ENCODE measurements at regions not wholly inside any gene's neighbourhood (a gene's known extent, or its start where the extent isn't known, plus 50 kb on each side); places are given as distances from the start of the nearest gene placed in this dataset.
"Not testable (repeated sequence)": the region's sequence is repeated elsewhere in the genome, so short reads cannot be mapped to it uniquely, and the experiment has no call there.

GRCh38 chr10:52597189-52597863, 175.3 kb downstream of the MBL2 start:
- in situ Hi-C loops (cut with MboI; ENCODE audit: low sequenced_read_pairs, unreplicated experiment): no loop called here
- TF ChIP-seq CTCF (IDR thresholded peaks at IDR 0.05; ENCODE audit: borderline replicate concordance, control extremely low read depth, extremely low read depth, insufficient read depth, missing control alignments): no peak
- DNase-seq (ENCODE audit: low spot score): no peak

- no peak for DNase-seq (ENCODE audit: low spot score)
- in situ Hi-C loops (cut with MboI; ENCODE audit: low sequenced_read_pairs, unreplicated experiment): no loop called here
- no peak for TF ChIP-seq CTCF (IDR thresholded peaks at IDR 0.05; ENCODE audit: borderline replicate concordance, control extremely low read depth, extremely low read depth, insufficient read depth, missing control alignments)
Observed at GRCh38 chr10:52598936-52599335, 173.6 kb downstream of the MBL2 start.

DNA sequence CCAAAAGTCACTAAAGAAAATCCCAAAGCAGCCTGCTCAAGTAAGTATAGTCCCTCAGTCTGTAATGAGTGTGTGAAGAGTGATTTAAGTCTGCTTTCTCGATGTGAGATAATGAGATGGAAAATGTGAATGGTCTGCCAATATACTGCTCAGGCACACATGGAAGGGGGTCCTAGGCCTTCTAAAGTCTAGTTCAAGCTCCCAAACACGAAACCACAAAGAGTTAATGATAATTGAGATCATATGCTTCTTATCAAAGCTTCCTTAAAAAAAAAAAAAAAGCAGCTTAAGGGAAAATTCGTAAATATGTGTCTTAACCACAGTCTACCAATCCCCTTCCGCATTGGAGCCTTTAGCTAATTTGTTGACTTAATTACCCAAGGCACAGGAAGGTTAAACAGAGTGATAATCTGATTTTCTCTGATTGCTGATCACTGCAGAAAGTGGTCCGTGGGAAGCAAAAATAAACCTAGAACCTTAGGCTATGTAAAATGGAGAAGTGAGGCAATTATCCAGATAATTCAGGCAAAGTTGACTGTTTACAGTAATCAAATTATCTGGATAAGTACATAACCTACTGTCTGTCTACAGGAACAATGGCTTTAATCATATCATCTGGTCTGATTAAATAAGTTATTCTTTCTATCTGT, 172.9 kb downstream of the MBL2 start:
- TF ChIP-seq CTCF (IDR thresholded peaks at IDR 0.05; ENCODE audit: borderline replicate concordance, control extremely low read depth, extremely low read depth, insufficient read depth, missing control alignments): no peak

DNA sequence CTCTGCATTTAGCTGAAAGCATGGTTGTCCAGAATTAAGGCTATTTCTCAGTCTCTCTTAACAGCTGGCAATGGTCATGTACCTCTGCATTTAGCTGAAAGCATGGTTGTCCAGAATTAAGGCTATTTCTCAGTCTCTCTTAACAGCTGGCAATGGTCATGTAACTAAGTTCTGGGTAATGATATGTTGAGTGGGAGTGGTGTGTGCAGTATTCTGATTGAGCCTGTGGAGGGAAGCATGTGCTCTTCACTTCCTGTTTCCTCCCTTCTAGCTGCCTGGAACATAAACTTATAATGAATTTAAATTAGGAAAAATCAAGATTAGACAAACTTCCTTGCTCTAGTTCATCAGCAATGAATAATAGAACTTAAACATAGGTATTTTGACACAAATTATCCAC, 168.5 kb downstream of the MBL2 start:
- in situ Hi-C loops (cut with MboI; ENCODE audit: low sequenced_read_pairs, unreplicated experiment); DNase-seq (ENCODE audit: low spot score): not testable (repeated sequence)

More for the DNA sequence above, 172.9 kb downstream of the MBL2 start:
- DNase-seq (ENCODE audit: low spot score): no peak
- in situ Hi-C loops (cut with MboI; ENCODE audit: low sequenced_read_pairs, unreplicated experiment): no loop called here

DNA sequence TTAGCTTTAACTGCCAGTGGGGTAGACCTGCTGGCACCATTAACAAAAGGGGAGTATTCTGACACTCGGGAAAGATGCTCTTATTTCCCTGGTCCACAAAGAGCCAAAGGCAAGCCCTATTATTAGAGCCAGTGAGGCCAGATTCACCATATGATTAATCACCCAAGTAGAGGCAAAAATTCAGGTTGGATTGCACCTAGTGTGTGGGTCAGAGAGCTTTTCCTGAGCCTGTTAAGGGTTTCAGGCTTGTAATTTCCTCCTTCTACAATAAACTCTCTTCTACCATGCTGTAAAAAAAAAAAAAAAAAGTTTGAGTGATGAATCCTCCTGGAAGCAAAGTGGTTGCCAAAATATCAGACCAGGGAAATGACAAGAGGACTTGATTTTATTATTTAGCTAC, 163.5 kb downstream of the MBL2 start:
- in situ Hi-C loops (cut with MboI; ENCODE audit: low sequenced_read_pairs, unreplicated experiment): no loop called here
- TF ChIP-seq CTCF (IDR thresholded peaks at IDR 0.05; ENCODE audit: borderline replicate concordance, control extremely low read depth, extremely low read depth, insufficient read depth, missing control alignments): no peak
- DNase-seq (ENCODE audit: low spot score): no peak

GRCh38 chr10:52609626-52610240, 162.9 kb downstream of the MBL2 start:
- in situ Hi-C loops (cut with MboI; ENCODE audit: low sequenced_read_pairs, unreplicated experiment): no loop called here
- no peak for DNase-seq (ENCODE audit: low spot score)
- TF ChIP-seq CTCF (IDR thresholded peaks at IDR 0.05; ENCODE audit: borderline replicate concordance, control extremely low read depth, extremely low read depth, insufficient read depth, missing control alignments): no peak

DNA sequence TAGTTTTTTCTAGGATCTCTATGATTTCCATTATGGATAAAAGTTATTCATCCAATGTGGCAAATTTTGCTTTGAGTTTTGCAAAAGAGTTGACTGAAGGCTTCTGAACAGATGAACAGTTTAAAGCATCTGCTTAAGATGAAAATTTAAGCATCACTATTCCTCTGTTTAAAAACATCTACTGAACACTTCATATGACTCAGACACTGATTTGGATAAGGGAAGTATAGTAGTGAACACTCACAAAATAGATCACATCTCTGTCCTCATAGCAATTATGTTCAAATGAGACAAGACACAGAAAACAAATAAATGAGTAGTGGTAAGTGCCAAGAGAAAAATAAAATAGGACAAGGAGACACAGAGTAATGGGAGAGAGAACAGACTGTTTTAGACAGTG, 157.3 kb downstream of the MBL2 start:
- no peak for TF ChIP-seq CTCF (IDR thresholded peaks at IDR 0.05; ENCODE audit: borderline replicate concordance, control extremely low read depth, extremely low read depth, insufficient read depth, missing control alignments)
- DNase-seq (ENCODE audit: low spot score): no peak
- in situ Hi-C loops (cut with MboI; ENCODE audit: low sequenced_read_pairs, unreplicated experiment): no loop called here
